ENCODE measurements at regions not wholly inside any gene's neighbourhood (a gene's known extent, or its start where the extent isn't known, plus 50 kb on each side); places are given as distances from the start of the nearest gene placed in this dataset.

DNA sequence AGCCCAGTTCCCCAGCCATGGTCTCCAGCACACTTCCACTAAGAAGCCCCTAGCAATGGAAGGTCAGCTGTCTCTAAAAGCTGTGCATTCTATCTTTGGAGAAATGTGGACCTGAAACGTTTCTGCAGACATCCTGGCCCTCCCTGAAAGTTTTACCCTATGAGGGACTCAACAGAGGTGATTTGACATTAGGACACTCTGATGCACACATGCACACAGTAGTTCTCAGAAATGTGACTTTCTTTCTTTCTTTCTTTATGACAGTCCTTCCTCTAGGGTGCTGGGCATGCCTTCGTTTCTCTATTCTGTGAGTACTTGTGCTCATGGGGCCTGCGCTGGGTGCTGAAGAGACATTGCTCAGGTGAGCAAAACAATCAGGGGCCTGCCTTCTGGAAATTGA is 857.3 kb downstream of the RNF144A start:
- TF ChIP-seq POLR2A (IDR thresholded peaks at IDR 0.05; ENCODE audit: extremely low read depth, insufficient read length) (no peak), MYC (IDR thresholded peaks at IDR 0.05; ENCODE audit: low read depth, low read length) (no peak), CTCF (IDR thresholded peaks at IDR 0.05; ENCODE audit: low read depth, low read length) (no peak)
- TF ChIP-seq, protein P1, sequence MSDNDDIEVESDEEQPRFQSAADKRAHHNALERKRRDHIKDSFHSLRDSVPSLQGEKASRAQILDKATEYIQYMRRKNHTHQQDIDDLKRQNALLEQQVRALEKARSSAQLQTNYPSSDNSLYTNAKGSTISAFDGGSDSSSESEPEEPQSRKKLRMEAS (IDR thresholded peaks at IDR 0.05; ENCODE audit: low read depth, low read length), result no peak

Measured in NB4 (cell line).